ENCODE measurements at regions not wholly inside any gene's neighbourhood (a gene's known extent, or its start where the extent isn't known, plus 50 kb on each side); places are given as distances from the start of the nearest gene placed in this dataset.
"Not testable (repeated sequence)": the region's sequence is repeated elsewhere in the genome, so short reads cannot be mapped to it uniquely, and the experiment has no call there.

DNA sequence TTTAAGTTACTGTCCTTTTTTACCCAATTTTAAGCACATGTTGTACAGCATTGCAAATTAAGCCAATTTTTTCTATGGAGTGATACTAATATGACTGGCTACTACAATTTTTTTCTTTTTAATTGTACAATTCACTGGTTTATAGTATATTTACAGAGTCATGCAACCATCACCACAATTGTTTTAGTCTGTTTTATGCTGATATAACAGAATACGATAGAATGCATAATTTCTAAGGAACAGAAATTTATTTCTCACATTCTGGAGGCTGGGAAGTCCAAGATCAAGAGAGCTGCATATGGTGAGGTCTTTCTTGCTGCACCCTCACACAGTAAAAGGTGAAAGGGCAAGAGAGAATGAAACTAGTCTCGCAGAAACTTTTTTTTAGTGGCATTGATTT, 125.3 kb downstream of the GLUD2 start:
- no peak for DNase-seq

DNA sequence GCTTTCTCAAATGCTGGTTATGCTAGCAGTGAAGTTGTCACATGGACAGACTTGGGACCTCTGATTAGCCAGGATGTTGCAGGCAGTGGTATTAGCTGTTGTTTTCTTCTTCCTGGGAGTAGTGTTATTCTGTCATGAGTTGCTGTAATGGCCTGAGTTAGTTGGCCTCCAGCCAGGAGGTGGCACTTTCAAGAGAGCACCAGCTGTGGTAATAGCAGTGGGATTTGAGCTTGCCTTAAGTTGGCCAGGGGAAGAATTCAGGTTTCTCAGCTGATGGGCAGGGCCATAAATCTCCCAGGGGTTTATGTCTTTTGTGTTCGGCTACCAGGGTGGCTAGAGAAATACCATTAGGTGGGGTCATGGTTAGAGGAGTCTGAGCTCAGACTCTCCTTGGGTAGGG, 132.6 kb downstream of the GLUD2 start:
- peak; percentile 2 for DNase-seq

DNA sequence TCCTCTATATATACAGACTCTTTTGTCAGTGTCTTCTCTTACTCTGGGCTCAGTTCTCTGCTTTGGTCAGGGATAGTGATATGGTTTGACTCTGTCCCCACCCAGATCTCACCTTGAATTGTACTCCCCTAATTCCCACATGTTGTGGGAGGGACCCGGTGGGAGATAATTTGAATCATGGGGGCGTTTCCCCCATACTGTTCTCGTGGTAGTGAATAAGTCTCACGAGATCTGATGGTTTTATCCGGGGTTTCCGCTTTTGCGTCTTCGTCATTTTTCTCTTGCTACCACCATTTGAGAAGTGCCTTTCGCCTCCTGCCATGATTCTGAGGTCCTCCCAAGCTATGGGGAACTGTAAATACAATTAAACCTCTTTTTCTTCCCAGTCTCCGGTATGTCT, 144.4 kb downstream of the GLUD2 start:
- DNase-seq = no peak

DNA sequence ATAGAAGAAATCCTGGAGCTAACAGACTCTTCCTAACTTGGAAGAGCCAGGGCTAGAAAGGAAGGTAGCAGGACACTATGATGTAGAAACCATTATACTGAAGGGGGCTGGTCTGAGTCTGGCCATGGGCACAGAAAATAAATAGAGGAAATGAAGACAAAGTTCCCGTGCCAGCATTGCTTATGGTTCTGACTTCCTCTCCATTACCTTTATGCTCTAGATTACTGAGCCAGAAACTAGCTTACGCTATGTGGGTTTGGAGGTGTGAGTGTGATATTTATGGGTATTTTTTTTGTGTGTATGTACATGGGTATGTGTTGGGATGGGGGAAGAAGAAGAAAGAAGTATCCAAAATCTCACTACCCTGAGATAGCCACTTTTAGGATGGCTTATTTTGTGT, 148.3 kb downstream of the GLUD2 start:
- DNase-seq = no peak

DNA sequence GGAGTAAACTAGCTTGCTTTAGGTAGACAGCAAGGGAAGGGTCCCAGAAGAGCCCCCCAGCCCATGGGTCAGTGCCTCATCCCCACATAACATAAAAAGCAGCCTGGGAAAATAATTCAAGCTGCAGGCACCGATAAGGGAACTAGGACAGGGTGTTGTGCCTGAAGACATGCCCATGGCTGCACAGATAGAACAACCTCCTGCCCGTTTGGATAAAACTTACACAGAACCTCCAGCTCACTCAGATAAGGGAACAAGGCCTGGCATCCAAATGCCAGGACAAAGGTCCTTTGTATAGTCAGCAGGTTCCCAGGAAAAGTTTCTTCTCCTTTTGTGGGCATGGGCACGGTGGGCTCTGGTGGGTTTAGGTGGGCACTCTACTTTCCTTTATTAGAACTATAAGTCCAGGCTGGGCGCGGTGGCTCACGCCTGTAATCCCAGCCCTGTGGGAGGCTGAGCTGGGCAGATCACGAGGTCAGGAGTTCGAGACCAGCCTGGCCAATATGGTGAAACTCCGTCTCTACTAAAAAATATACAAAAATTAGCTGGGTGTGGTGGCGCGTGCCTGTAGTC, 149.5 kb downstream of the GLUD2 start:
- DNase-seq = not testable (repeated sequence)

DNA sequence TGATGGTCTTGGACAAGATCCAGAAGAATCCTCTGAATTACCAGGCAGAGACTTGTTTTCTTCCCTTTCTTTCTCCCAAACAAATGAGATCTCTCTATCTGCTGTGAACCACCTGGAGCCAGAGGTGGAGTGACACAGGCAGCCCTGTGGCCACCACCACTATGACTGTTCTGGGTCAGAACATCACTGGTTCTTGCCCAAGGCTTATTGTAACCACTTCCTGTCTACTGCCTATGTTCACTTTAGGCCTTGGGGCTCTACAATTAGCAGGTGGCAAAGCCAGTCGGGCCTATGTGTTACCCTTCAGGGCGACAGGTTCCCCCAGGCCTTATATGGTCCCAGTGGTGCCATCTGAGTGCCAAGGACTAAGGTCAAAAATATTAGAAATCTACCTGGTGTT, 161.2 kb downstream of the GLUD2 start:
- no peak for DNase-seq

DNA sequence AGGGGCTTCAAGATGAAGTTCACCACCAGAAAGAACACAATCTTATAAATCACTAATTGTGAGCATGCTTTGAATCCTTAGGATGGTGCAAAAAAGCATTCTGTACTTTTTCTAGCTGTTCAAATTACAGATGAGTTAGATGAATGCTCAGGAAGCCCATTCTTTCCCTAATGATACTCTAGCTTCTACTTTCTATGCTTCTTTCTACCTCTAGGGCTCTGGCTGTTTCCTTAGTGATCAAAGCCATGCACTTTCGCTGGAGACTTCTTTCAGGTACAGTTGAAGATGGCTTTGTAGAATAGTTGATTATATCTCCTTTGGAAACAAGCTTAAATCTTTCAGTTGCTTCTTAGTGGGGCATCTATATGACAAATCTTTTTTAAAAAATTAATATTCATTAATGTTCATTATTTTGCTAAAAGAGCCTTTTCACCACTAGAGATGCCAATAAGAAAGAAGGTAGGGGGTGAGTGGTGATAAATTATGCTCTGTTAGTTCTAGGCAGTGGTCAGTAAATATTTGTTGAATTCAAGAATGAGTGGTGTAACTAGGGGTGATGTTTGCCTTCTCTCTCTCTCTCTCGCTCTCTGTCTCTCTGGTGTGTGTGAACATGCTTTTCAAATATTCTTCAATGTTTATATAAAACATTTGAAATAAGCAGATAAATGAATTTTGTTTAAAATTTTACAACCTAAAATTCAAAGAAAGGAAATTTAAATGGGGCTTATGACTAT, 169.4 kb downstream of the GLUD2 start:
- peak; percentile 8 for DNase-seq

DNA sequence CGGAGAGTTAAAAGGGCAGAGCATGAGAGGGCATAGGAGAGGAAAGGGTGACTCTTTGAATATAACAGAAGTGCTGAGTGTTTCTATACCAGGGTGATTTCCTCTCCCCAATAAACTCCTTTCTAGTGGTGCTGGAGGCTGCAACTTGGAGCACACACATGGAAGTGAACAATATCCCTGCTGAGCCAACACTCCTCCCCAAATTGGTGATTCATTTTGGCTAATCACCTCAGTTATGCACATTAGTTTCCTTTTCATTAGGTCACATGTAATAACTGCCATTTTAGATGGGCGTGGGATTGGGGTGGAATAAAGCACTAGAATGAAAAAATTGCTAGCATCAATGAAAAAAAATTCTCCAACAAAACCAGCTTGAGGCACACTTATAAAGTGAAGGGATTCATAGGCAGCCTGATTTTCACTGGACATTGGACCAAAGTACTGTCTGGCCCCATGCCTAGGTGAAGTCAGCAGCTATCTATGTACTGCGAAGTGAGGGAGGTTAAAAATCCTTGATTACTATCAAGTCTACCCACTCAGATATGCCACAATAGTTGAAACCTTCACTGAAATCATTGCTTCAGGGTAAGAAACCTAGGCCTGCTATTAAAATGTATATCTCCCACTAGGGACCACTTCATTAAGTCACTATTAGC, 174.0 kb downstream of the GLUD2 start:
- DNase-seq = no peak

DNA sequence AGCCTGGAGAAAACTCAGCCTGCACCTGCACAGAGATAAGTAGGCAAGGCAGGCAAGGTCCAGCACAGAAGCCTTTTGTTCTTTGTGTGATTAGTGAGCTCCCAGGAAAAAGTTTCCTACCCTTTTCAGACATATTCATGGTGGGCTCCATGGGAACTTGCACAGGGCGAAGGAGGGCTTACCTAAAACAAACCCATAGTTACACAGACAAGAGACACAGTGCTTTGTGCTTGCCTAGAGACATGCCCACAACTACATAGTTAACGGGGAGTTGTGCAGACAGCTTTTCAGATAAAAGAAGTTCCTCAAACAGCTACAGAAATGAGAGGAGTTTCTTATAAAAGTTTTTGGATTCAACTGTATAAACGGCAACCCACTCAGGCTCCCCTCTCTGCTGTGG, 180.5 kb downstream of the GLUD2 start:
- no peak for DNase-seq

DNA sequence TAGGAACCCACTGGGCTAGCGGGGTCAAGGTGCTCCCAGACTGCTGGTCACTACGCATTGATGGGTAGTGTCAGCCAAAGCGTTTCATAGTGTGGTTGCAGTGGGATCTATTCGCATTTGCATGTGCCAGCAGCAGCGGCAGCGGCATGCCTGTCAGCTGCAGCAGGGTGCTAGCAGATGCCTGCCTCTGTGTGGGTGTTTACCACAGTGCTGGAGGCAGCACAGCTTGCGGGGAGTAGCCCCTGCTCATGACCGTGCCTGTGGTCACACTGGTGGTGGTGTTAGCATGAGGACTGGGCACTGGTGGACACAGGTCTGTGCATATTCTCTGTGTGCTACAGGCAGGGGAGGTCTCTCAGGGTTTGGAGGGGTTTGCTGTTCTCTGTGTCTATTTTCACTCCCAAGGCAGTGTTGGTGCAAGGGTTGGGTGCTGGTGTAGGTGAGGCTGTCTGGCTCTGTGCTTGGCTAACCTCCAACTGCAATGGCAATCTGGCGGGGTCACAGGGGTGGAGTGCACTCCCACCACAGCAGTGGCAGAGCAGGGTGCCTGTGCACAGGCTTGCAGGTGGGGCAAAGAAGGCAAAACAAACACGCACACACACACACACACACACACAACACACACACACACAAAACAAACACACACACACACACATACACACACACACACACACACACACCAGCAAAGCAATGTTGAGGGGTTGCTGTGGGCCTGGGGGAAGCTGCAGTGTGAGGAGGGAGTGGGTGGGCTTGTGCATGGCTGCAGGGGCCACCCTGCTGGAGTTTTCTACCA, 184.4 kb downstream of the GLUD2 start:
- no peak for DNase-seq

DNA sequence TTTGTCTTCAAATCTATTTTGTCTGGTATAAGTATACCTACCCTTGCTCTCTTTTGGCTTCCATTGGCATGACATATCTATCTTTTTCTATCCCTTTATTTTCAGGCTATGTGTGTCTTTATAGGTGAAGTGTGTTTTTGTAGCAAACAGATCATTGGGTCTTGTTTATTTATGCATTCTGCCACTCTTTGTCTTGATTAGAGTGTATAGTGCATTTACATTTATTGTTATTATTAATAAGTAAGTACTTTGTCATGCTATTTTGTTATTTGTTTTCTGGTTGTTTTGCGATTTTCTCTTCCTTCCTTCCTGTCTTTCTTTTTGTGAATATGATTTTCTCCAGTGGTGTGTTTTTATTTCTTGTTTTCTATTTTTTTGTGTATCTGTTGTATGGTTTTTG, 188.6 kb downstream of the GLUD2 start:
- no peak for DNase-seq

DNA sequence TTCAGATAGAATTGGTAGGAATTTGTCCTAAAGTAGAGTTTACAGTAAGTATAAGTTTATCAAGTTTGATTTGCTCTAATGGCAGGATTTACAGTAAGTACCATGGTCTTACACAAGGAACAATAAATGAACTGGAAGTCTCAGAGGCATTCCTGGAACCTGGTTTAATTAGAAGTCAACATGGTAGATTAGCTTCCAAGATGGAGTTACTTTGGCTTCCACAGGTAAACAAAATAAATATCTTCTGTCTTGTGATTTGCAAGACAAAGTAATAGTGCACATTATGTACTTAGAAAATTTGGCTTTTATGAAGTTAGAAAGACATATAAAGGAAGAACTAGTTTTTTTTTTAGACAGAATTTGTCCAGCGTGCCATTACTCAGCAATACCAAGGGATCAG, 190.7 kb downstream of the GLUD2 start:
- DNase-seq = no peak

DNA sequence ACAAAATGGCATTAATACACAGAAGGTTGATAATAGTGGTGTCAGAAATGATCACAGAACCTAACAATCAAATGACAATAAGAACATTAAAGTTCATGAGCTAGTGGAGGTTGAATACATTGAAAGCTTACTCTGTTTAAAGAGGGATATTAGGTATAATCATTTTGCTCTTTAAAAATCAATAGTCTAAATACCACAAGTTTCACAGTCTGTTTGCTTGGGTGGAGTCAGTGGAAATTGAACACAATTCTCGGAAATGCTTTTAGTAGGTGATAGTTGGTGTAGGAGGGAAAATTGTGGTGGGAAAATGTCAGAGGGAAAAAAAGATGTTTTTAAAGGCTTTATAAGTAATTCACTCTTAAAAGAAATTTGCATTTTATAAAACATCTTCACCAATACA, 197.1 kb downstream of the GLUD2 start:
- no peak for DNase-seq

DNA sequence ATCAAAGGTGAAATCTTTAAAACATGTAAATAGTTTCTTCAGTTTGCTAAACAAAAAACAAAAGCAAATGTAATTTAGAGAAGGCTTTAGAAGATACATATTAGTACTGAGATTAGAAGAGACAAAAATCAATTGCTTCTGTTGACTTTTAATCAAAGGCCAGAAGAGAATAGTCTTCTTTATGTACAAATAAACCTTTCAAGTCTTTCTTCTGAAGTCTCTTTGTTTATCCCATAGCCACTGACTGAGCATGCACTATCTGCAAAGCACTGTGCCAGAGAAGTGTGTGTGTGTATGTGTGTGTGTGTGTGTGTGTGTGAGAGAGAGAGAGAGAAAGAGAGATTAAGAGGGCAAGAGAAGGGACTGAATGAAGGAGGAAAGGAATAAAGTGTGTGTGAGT, 198.4 kb downstream of the GLUD2 start:
- no peak for DNase-seq

DNA sequence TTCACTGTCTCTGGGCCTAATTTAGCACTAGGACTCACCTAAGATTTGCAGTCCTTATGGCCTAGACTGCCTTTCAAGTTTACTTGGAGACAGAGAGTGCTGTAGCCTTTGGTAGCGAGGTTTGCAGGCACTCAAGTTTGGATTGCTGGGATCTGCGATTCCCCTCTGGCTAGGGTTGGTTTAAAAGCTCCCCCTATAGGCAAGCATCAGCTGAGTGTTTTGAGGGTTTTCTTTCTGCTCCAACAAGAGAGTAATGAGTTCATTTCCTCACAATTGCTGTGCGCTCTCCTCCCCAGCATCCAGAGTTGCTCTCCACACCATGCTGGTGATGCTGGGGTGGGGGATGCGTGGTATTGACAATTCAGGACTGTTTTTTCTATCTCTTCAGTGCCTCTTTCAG, 206.9 kb downstream of the GLUD2 start:
- DNase-seq = no peak

DNA sequence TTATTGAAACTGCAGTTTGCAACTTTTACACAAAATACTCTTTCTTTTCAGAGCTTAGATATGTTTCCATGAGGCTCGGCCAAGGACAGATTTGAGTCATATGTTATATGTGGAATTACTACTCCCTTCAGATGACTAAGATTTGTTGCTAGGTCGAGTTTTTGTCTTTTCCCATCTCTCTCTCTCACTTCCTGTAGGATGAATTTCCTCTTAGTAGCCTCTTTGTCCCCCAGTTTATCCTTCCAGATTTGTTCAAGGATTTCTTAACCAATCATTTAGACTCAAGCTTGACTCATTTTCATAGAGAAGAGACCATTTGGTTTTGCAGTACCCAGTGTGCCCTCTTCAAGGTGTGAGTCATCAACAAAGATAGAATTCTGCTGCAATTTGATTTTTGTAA, 209.2 kb downstream of the GLUD2 start:
- DNase-seq = no peak

DNA sequence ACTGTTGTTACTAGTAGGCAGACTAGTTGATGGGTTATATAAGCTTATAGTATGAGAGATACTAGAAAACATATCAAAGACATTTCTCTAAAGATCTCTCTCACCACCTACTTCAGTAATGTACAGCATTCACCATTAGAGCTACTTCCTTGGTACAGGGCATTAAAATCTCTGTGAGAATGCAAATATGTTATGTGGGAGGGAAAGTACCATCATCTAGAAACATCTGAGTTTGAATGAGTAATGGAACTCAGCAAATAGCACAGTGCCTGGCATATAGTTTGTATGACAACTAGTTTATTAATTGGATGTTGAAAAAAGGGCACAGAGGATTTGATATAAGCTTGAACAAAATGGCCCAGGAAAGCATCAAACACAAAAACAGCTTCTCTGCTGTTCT, 211.1 kb downstream of the GLUD2 start:
- no peak for DNase-seq

DNA sequence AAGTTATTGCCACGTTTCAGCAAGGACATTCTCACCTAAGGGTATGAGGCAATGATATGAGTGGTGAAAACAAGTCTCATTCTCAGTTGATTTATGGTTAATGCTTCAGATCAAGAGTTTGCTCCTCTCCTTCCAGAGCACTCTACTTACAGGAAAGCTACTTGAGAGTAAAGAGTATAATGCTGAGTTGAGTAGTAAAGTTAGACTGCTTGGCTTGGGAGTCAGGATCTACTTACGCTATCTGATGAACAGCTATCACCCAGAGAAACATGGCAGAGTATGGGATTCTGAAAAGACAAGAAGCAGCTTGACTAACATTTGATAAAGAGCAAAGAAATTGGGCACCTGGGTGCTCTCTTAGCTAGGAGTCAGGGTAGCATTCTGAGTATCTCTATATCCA, 211.8 kb downstream of the GLUD2 start:
- DNase-seq = no peak

DNA sequence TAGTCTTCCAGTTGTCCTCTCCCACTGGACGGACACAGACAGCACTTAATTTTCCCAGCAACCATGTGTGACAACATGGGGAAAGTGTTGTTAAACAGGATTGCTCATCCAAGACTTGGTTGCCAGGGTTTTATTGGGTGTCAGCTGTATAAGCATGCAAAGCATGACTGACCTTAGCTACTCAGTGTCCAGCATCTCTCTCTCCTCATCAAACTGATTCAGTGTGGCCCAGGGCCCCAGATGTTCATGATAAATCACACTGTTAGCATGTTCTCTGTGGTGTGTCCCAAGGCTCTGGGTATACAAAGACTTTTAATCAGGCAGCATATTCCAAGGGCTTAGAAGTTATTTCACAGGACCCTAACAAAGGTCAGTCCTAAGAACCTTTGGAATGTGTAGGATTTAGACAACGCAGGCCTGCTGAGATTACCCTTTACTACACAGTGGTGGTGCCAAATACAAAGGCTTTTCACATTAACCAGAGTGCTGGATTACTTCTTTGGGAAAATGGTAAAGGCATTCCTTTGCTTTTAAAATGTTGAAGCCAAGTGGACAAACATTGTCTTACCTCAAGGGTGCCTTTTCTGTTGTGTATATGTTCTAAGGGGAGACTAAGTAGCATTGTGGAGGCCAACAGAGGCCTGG, 213.3 kb downstream of the GLUD2 start:
- DNase-seq = no peak

DNA sequence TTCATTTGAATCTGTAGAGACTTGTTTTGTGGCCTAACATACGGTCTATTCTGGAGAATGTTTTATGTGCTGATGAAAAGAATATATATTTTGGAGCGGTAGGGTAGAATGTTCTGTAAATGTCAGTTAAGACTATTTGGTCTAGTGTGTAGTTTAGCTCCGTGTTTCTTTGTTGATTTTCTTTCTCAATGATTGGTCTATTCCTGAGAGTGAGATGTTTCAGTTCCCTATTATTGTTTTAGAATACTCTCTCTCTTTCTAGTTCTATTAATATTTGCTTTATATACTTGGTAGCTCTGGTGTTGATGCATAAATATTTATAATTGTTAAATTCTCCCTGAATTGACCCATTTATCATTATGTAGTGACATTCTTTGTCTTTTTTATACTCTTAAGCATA, 236.5 kb downstream of the GLUD2 start:
- no peak for DNase-seq

DNA sequence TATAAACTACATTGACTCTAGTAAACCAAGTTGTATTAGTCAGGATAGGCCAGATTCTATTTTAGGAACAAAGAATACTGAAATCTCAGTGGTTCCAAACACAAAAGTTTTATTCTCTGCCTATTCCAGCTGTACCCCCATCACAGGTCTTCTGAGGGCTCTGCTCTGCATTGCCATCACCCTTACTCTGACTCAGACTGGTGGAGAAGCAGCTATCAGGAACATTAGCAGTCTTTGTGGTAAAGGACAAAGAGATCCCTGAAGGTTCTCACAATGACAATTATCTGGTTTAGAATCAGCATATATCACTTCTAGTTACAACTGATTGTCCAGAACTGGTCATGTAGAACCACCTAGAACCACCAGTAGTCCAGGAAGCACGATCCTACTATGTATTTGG, 251.1 kb downstream of the GLUD2 start:
- DNase-seq = no peak

DNA sequence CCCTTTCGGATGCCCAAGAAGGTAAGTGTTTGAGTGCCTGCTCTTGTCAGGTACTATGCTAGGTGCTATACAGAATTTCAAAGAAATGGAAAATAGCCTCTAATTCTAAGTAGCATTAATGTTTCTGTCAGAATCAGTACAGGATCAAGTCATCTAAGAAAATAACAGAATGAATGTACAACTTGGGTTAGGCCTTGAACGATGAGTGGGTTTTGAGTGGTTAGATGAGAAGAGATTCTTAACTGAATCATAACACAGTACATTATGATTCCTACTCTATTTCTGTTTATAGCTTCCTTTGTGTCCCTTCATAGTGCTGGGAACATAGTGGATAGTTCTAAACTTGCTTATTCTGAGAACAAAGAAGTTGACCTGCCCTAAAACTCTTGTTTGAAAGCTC, 253.9 kb downstream of the GLUD2 start:
- no peak for DNase-seq

DNA sequence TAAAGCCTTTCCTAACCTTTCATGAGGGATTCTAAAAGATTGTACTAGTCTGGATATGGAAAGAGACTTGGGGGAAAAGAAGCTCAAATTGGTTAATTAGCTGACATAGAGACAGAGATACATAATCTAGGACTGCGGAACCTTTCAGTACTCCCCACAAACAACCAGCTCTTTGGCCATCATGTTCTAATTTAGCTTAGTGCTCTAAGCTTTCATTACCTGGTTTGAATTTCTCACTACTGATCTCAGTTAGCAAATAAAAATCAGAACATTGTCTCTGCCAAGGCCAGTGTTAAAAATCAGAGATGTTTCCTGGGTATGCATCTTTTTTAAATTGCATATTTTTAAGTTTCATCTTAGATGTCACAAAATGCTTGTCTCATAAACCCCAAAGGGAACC, 254.4 kb downstream of the GLUD2 start:
- DNase-seq = no peak
